Erythroblast (primary cell): ENCODE measurements at regions not wholly inside any gene's neighbourhood (a gene's known extent, or its start where the extent isn't known, plus 50 kb on each side); places are given as distances from the start of the nearest gene placed in this dataset.

Experiments used
- GATA1 ChIP-seq: IDR thresholded peaks from 2 replicates; pipeline ENCODE4 v1.6.1; 2011; ENCODE audit warnings: low read depth, mild to moderate bottlenecking, control low read depth, low read length, moderate library complexity
- POLR2A ChIP-seq: IDR thresholded peaks from 2 replicates; pipeline ENCODE4 v1.6.1; 2011; ENCODE audit warnings: mild to moderate bottlenecking, low read length

- no peak for TF ChIP-seq POLR2A
- no peak for TF ChIP-seq GATA1
These were observed 252.6 kb upstream of the MTPN start for GRCh38 chr7:136229790-136230189.
